ENCODE measurements at regions not wholly inside any gene's neighbourhood (a gene's known extent, or its start where the extent isn't known, plus 50 kb on each side); places are given as distances from the start of the nearest gene placed in this dataset.

GRCh38 chr4:97013711-97014110 is 1129.6 kb downstream of the STPG2 start:
- ATAC-seq (ENCODE audit: low read depth) (no peak), DNase-seq (no peak)
- no peak overlapping the region for H2BK120ac ChIP-seq (ENCODE audit: low read depth, low read length)
- intact Hi-C loops (cut with micrococcal nuclease) (no loop called here), in situ Hi-C loops (cut with MboI; ENCODE audit: low sequenced_read_pairs) (no loop called here), dilution Hi-C loops (cut with HindIII; ENCODE audit: low sequenced_read_pairs, unreplicated experiment) (no loop called here)
- H4K5ac ChIP-seq (ENCODE audit: low read depth, low read length), result no peak overlapping the region
- no peaks in the 10 kb centered on the region for H3K9me1 ChIP-seq (ENCODE audit: insufficient read depth, low read length)
- no peak overlapping the region for H2BK5ac ChIP-seq (ENCODE audit: low read depth, low read length, poor library complexity, severe bottlenecking)
- no peaks in the 10 kb centered on the region for H3K79me1 ChIP-seq (ENCODE audit: low read depth in 1 of 2, low read length in 2 of 2)
- H3K4me2 ChIP-seq (ENCODE audit: low read depth, low read length), result no peak overlapping the region
- no peak overlapping the region for H3K18ac ChIP-seq (ENCODE audit: low read depth, low read length)
- H3K27ac ChIP-seq (ENCODE audit: insufficient read depth, low read length), result no peak overlapping the region
- H2AK5ac ChIP-seq (ENCODE audit: low read depth, low read length), result no peak overlapping the region
- ChIA-PET CTCF (no interaction called here), POLR2A (ENCODE audit: unreplicated experiment) (no interaction called here)
- H2BK20ac ChIP-seq (ENCODE audit: low read depth, low read length), result no peak overlapping the region
- H3K14ac ChIP-seq (replicated peaks; ENCODE audit: low read depth, low read length), result no peak overlapping the region
- no peak overlapping the region for H3K23ac ChIP-seq (ENCODE audit: low read depth, low read length)
- no peak overlapping the region for H2AFZ ChIP-seq (replicated peaks; ENCODE audit: low read length, poor library complexity)
- no peak overlapping the region for H4K8ac ChIP-seq (ENCODE audit: low read depth in 2 of 2, low read length in 2 of 2)
- H2AK9ac ChIP-seq (replicated peaks; ENCODE audit: low read depth, low read length, poor library complexity), result no peak overlapping the region
- no peak overlapping the region for H3K56ac ChIP-seq (ENCODE audit: extremely low read depth, insufficient read depth, low read length)
- no peak overlapping the region for H3K4me3 ChIP-seq (ENCODE audit: insufficient read depth, low read depth, low read length)
- TF ChIP-seq MAZ (IDR thresholded peaks at IDR 0.05; ENCODE audit: borderline replicate concordance, low read depth, low read length), result no peak
- no peak for TF ChIP-seq CHD1 (IDR thresholded peaks at IDR 0.05; ENCODE audit: low read depth, low read length)
- TF ChIP-seq RAD21 (IDR thresholded peaks at IDR 0.05; ENCODE audit: low read length), result no peak
- no peak for TF ChIP-seq MXI1 (IDR thresholded peaks at IDR 0.05; ENCODE audit: borderline replicate concordance, low read depth, low read length)
- TF ChIP-seq, protein P1, sequence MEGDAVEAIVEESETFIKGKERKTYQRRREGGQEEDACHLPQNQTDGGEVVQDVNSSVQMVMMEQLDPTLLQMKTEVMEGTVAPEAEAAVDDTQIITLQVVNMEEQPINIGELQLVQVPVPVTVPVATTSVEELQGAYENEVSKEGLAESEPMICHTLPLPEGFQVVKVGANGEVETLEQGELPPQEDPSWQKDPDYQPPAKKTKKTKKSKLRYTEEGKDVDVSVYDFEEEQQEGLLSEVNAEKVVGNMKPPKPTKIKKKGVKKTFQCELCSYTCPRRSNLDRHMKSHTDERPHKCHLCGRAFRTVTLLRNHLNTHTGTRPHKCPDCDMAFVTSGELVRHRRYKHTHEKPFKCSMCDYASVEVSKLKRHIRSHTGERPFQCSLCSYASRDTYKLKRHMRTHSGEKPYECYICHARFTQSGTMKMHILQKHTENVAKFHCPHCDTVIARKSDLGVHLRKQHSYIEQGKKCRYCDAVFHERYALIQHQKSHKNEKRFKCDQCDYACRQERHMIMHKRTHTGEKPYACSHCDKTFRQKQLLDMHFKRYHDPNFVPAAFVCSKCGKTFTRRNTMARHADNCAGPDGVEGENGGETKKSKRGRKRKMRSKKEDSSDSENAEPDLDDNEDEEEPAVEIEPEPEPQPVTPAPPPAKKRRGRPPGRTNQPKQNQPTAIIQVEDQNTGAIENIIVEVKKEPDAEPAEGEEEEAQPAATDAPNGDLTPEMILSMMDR (conservative IDR thresholded peaks at IDR 0.05; ENCODE audit: low read depth, low read length), result no peak
- TF ChIP-seq POLR2A (IDR thresholded peaks at IDR 0.05; ENCODE audit: low read depth, low read length), result no peak
- no peak for TF ChIP-seq RFX5 (IDR thresholded peaks at IDR 0.05; ENCODE audit: low read depth, low read length)
- TF ChIP-seq, protein P2, sequence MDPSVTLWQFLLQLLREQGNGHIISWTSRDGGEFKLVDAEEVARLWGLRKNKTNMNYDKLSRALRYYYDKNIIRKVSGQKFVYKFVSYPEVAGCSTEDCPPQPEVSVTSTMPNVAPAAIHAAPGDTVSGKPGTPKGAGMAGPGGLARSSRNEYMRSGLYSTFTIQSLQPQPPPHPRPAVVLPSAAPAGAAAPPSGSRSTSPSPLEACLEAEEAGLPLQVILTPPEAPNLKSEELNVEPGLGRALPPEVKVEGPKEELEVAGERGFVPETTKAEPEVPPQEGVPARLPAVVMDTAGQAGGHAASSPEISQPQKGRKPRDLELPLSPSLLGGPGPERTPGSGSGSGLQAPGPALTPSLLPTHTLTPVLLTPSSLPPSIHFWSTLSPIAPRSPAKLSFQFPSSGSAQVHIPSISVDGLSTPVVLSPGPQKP (IDR thresholded peaks at IDR 0.05; ENCODE audit: borderline replicate concordance, low read depth, low read length), result no peak
- TF ChIP-seq BHLHE40 (IDR thresholded peaks at IDR 0.05; ENCODE audit: low read depth, low read length), result no peak
- no peaks in the 10 kb centered on the region for H3K36me3 ChIP-seq (ENCODE audit: control insufficient read depth, insufficient read depth, low read length)
- no peak overlapping the region for H3K4ac ChIP-seq (ENCODE audit: low read depth, low read length)
- no peak overlapping the region for H2BK15ac ChIP-seq (ENCODE audit: low read depth, low read length)
- no CpG with 5 or more reads among the region's 2 CpGs for WGBS, 2 experiments (ENCODE audit: extremely low coverage in 2 of 2, insufficient read length in 1 of 2)
- no peak overlapping the region for H3K9ac ChIP-seq (ENCODE audit: low read depth, low read length)
- H4K91ac ChIP-seq (ENCODE audit: insufficient read depth, low read depth, low read length), result no peak overlapping the region
- no TSS peak for BruUV-seq (replicated peaks)
- peaks cover 4% of the 10 kb centered on the region; the same call in 1 of the 2 replicates for H3K9me3 ChIP-seq (ENCODE audit: control insufficient read depth, insufficient read depth, low read length)
- H3K4me1 ChIP-seq (ENCODE audit: control insufficient read depth, insufficient read depth, low read length), result no peaks in the 10 kb centered on the region
- no peaks in the 10 kb centered on the region for H3K27me3 ChIP-seq (ENCODE audit: control insufficient read depth, insufficient read depth, low read length)
- H4K20me1 ChIP-seq (ENCODE audit: insufficient read depth, low read length), result no peaks in the 10 kb centered on the region
